GM21360 (cell line): ENCODE measurements at regions not wholly inside any gene's neighbourhood (a gene's known extent, or its start where the extent isn't known, plus 50 kb on each side); places are given as distances from the start of the nearest gene placed in this dataset.

Experiments
- ATAC-seq: cut with Tn5 transposase; IDR thresholded peaks from one replicate; pipeline ENCODE4 v1.9.1; 2021; ENCODE audit warnings: mild to moderate bottlenecking, moderate library complexity; ENCODE audit not compliant: unreplicated experiment

- ATAC-seq, result no peak
These were observed 99.8 kb upstream of the WSCD2 start for GRCh38 chr12:108029051-108029835.

GRCh38 chr12:108033090-108033489, 96.0 kb upstream of the WSCD2 start:
- no peak for ATAC-seq

- ATAC-seq, result no peak
These were observed 93.7 kb upstream of the WSCD2 start for GRCh38 chr12:108035372-108035771.

- no peak for ATAC-seq
These were observed 91.1 kb upstream of the WSCD2 start for GRCh38 chr12:108037960-108038359.

- ATAC-seq, result no peak
These were observed 89.3 kb upstream of the WSCD2 start for GRCh38 chr12:108039794-108040193.

- ATAC-seq, result no peak
These were observed 88.1 kb upstream of the WSCD2 start for GRCh38 chr12:108040947-108041346.

GRCh38 chr12:108043286-108043685, 85.8 kb upstream of the WSCD2 start:
- no peak for ATAC-seq

GRCh38 chr12:108043750-108044533, 85.1 kb upstream of the WSCD2 start:
- no peak for ATAC-seq

- no peak for ATAC-seq
These were observed 83.0 kb upstream of the WSCD2 start for GRCh38 chr12:108046135-108046534.

GRCh38 chr12:108046650-108047049, 82.4 kb upstream of the WSCD2 start:
- no peak for ATAC-seq

- ATAC-seq, result no peak
These were observed 82.0 kb upstream of the WSCD2 start for GRCh38 chr12:108047071-108047550.

- ATAC-seq, result no peak
These were observed 80.4 kb upstream of the WSCD2 start for GRCh38 chr12:108048686-108049085.

GRCh38 chr12:108050696-108051095, 78.4 kb upstream of the WSCD2 start:
- ATAC-seq, result no peak

GRCh38 chr12:108052260-108052659, 76.8 kb upstream of the WSCD2 start:
- no peak for ATAC-seq

GRCh38 chr12:108053512-108053911, 75.6 kb upstream of the WSCD2 start:
- no peak for ATAC-seq

- no peak for ATAC-seq
These were observed 74.6 kb upstream of the WSCD2 start for GRCh38 chr12:108054496-108054895.

GRCh38 chr12:108055141-108055540, 73.9 kb upstream of the WSCD2 start:
- no peak for ATAC-seq

- no peak for ATAC-seq
These were observed 69.0 kb upstream of the WSCD2 start for GRCh38 chr12:108060067-108060466.

- ATAC-seq, result no peak
These were observed 68.2 kb upstream of the WSCD2 start for GRCh38 chr12:108060903-108061302.

- ATAC-seq, result no peak
These were observed 65.9 kb upstream of the WSCD2 start for GRCh38 chr12:108063192-108063591.

GRCh38 chr12:108065069-108065468, 64.0 kb upstream of the WSCD2 start:
- ATAC-seq, result no peak
